Hepatic stellate cell (primary cell): ENCODE measurements at regions not wholly inside any gene's neighbourhood (a gene's known extent, or its start where the extent isn't known, plus 50 kb on each side); places are given as distances from the start of the nearest gene placed in this dataset.
A peak's percentile ranks its signal among the peaks of the same experiment; 100 is the strongest.

Experiments used
- DNase-seq: peaks from one replicate; pipeline ENCODE4 v3.0.0; 2011; ENCODE audit warnings: low spot score

DNA sequence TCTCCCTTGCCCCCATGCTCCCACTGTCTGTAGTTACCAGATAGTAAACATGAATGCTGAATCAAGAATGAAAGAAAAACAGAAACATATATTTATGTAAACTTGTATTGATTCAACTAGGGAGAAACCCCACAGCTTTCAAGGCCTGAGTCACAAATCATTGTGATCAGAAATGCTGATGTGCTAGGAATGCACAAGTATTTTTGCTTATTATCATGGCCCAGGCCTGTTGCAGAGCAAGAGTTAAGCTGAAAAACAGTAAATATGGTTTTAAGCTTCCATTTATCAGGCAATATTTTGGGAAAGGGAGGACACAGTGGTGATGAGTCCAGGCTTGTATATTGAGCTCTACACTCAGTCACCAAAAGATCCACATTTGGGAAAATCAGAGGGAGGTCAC lies 669.6 kb downstream of the DIAPH3 start:
- DNase-seq = no peak

DNA sequence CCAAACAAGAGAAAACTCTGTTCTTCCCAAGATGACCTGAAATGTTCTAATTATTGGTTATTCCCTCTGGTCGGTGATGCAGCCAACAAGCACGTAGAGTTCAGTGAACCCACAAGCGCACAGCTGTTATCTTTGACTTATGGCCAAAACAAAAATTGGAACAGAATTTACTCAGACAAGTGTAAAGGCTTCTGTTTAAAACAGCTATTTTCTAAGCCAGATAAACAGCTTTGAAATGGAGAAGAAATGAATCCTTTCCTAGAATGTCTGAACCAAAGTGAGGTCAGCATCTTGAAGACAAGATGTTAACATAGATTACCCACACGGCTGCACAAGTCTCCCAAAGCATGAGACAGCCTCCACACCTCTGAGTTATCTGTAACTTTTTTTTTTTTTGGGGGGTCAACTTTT lies 669.2 kb downstream of the DIAPH3 start:
- peak; percentile 36 for DNase-seq

DNA sequence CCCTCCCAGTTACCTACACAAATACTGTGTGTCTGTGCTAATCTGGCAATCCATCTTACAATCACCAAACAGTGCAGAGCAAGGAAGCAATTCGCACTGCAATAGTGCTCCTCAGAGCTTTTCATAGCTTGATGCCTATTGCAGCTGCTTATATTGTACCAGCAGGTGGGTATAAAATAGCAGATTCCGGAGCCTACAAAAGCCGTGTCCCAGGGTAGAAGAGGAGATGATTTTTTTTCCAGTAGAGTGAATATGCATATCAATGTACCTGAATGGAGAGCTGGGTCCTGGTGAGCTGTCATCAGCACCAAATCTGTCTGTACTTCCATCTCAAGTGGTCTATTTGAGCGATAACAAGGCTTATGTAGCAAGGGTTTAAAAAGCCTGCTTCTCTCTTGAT lies 668.4 kb downstream of the DIAPH3 start:
- DNase-seq = no peak

DNA sequence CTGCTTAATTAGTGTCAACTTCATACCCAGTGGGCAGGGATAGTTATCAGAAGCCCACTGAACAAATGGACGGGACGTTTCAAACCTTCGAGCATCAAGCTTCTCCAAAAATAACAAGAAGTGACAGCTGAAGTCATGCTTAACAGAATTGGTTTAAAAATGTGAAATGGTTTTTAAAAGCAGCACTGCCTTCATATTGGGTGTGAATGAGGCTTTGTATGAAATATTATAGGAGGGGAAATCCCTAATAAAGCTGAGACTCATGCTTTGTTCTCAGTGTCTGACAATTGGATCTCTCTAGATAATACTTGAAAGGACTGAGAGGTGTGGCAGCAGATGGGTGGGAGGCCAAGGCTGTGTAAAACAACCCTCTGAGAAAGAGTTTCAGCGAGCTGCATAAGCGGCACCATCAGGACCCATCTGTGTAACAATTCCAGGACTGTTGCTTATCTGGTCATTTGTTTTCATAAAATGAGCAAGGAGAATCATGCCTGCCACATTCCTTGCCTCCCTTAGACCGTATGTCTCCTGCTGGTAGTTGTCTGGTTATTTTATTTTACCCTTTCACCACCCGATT lies 667.7 kb downstream of the DIAPH3 start:
- no peak for DNase-seq

DNA sequence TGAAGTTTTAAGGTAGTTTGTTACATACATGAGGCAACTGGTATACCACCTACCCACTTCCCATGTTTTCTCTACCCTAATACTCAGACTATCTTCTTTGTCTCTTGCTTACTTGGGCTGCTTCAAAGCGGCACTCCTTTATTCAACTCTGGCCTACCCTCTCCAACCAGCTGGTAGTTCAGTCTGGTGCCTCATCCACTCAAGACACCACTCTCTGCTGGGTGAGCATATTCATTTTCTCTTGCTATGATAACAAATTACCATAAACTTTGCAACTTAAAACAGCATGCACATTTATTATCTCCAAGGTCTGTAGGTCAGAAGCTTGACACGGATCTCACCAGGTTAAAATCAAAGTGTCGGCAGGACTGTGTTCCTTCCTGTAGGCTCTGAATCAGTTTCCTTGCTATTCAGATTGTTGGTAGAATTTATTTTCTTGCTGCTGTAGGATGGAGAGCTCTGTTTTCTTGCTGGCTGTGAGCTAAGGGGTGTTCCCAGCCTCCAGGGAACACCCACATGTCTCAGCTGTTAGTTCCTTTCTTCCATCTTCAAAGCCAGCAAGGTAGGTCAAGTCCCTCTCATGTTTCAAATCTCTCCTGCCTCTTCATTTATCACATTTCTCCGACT lies 666.0 kb downstream of the DIAPH3 start:
- DNase-seq = no peak

GRCh38 chr13:59501004-59501403 lies 662.7 kb downstream of the DIAPH3 start:
- DNase-seq = no peak

- no peak for DNase-seq
These were observed 659.3 kb downstream of the DIAPH3 start for GRCh38 chr13:59504407-59504806.

- no peak for DNase-seq
These were observed 653.3 kb downstream of the DIAPH3 start for GRCh38 chr13:59510386-59510785.

GRCh38 chr13:59513686-59514085 lies 650.0 kb downstream of the DIAPH3 start:
- DNase-seq = no peak

DNA sequence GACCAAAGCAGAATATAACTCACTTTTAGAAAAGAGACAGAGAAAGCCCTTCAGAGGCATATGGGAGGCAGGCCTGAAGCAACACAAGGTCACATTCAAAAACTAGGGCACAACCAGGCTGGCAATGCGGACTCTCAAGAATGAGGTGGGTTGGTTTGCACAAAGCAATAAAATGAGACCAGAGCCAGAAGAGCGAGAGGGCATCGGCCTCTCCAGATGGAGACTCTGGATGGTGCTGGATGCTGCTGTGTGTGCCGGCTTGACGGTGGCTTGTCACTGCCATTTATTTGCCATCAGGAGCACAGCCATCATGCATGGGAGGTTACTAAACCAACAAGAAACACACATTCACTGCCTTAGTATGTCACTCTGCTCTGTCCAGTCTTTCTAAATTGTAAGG lies 649.4 kb downstream of the DIAPH3 start:
- no peak for DNase-seq

- DNase-seq = no peak
These were observed 643.9 kb downstream of the DIAPH3 start for GRCh38 chr13:59519819-59520218.

DNA sequence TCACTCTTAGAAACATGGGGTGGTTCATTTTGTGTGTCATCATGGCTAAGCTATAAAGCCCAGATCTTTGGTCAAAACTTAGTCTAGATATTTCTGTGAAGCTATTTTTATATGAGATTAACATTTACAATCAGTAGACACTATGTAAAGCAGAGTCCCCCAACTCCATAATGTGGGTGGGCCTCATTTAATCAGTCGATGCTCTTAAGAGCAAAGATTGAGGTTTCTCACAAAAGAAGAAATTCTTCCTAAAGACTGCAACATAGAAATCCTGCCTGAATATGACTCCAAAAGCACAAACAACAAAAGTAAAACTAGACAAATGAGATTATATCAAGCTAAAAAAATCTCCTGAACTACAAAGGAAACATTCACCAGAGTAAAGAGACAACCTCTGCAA lies 642.2 kb downstream of the DIAPH3 start:
- no peak for DNase-seq

GRCh38 chr13:59522652-59523051 lies 641.1 kb downstream of the DIAPH3 start:
- no peak for DNase-seq

GRCh38 chr13:59527500-59527899 lies 636.2 kb downstream of the DIAPH3 start:
- no peak for DNase-seq

GRCh38 chr13:59531571-59532091 lies 632.1 kb downstream of the DIAPH3 start:
- peak; percentile 26 for DNase-seq

GRCh38 chr13:59532405-59532804 lies 631.3 kb downstream of the DIAPH3 start:
- no peak for DNase-seq

- no peak for DNase-seq
These were observed 629.9 kb downstream of the DIAPH3 start for GRCh38 chr13:59533561-59534555.

DNA sequence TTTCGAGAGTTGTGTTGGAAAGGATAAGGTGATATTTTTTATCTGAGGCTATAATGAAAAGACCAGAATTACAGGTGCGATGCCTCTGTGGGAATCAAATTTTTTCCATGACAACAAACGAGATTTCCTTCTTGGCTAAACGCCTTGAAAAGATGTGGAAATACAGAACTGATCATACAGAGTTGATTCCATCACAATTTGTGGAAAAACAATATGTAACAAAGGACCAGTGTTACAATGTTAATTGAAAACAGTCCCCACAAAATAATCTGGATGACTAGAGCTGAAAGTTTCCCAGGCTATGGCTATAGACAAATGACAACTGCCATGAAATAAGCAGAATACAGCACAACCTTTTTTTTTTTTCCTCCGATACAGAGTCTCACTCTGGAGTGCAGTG lies 628.9 kb downstream of the DIAPH3 start:
- no peak for DNase-seq

GRCh38 chr13:59537500-59537899 lies 626.2 kb downstream of the DIAPH3 start:
- no peak for DNase-seq

DNA sequence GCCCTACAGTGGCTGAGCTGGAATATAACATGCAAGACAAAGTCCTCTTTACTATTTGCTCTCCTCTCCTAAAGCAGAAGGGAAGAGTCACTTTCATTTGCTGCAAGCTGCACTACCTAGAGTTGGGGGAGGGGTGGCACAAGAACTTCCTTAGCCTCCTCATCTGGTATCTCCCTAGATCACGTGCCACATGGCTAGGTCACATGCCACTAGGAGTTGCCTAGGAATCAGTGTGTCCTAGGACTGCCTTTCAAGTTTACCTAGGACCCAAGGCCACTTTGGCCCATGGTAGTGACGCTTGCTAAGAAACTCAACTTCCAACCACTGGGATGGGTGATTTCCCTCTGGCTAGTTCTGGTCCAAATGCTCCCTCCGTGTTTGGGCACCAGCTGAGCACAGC lies 625.2 kb downstream of the DIAPH3 start:
- DNase-seq = no peak

GRCh38 chr13:59542303-59542702 lies 621.4 kb downstream of the DIAPH3 start:
- DNase-seq = no peak

- no peak for DNase-seq
These were observed 620.3 kb downstream of the DIAPH3 start for GRCh38 chr13:59543418-59543817.

DNA sequence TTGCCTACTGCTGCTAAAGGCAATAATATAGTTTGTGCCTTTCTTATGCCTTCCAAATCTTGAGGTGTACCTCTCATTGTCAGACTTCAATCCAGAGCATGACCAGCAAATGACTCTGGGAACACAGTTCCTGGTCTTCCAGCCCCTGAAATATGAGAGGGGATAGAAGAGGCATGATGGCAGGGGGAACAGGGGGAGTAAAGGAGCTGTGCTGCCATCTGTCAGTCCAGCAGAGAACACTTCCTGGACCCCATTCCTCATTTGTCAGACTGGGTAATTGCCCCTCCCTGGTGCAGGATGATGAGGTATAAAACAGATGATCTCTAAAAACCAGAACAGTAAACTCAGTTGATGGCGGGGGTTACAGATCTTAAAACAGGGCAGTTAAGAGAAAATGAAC lies 618.7 kb downstream of the DIAPH3 start:
- DNase-seq = no peak
